ENCODE measurements at regions not wholly inside any gene's neighbourhood (a gene's known extent, or its start where the extent isn't known, plus 50 kb on each side); places are given as distances from the start of the nearest gene placed in this dataset.

DNA sequence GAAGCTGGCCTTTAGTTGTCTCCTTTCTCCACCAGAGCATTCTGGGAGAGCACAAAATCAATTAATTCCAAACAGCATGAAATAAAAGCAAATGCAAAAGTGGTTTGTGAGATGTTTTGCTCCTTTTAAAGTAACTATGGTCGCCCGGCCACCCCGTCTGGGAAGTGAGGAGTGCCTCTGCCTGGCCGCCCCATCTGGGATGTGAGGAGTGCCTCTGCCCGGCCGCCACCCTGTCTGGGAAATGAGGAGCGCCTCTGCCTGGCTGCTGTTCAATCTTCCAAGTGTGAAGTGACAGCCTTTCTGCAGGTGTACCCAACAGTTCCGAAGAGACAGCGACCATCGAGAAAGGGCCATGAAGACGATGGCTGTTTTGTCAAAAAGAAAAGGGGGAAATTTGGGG, 381.3 kb upstream of the FGF16 start:
- TF ChIP-seq, protein P1, sequence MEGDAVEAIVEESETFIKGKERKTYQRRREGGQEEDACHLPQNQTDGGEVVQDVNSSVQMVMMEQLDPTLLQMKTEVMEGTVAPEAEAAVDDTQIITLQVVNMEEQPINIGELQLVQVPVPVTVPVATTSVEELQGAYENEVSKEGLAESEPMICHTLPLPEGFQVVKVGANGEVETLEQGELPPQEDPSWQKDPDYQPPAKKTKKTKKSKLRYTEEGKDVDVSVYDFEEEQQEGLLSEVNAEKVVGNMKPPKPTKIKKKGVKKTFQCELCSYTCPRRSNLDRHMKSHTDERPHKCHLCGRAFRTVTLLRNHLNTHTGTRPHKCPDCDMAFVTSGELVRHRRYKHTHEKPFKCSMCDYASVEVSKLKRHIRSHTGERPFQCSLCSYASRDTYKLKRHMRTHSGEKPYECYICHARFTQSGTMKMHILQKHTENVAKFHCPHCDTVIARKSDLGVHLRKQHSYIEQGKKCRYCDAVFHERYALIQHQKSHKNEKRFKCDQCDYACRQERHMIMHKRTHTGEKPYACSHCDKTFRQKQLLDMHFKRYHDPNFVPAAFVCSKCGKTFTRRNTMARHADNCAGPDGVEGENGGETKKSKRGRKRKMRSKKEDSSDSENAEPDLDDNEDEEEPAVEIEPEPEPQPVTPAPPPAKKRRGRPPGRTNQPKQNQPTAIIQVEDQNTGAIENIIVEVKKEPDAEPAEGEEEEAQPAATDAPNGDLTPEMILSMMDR (IDR thresholded peaks at IDR 0.05): no peak
- no peak for TF ChIP-seq POLR2A (IDR thresholded peaks at IDR 0.05)

All from adrenal gland (tissue), 5 donors.